ENCODE measurements at regions not wholly inside any gene's neighbourhood (a gene's known extent, or its start where the extent isn't known, plus 50 kb on each side); places are given as distances from the start of the nearest gene placed in this dataset.
"Not testable (repeated sequence)": the region's sequence is repeated elsewhere in the genome, so short reads cannot be mapped to it uniquely, and the experiment has no call there.

DNA sequence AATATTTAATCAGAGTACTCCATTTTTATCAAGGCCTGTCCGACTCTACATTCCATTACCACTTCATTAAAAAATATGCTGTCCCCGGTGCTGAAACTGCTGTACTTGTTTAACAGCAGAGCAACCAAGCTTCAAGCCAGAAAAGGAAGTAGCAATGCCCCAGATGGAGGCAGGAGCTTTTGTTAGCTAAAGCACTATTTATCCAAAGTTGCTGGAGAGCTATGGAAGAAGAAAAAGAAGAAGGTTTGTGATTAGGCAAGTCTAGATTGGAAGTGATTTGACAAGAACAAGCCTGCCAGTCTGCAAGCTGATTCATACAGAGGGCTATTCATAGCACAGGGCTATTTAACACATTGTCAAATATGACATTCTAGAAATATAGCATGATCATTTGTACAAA lies 160.9 kb upstream of the SPTLC3 start:
- no peak for DNase-seq

DNA sequence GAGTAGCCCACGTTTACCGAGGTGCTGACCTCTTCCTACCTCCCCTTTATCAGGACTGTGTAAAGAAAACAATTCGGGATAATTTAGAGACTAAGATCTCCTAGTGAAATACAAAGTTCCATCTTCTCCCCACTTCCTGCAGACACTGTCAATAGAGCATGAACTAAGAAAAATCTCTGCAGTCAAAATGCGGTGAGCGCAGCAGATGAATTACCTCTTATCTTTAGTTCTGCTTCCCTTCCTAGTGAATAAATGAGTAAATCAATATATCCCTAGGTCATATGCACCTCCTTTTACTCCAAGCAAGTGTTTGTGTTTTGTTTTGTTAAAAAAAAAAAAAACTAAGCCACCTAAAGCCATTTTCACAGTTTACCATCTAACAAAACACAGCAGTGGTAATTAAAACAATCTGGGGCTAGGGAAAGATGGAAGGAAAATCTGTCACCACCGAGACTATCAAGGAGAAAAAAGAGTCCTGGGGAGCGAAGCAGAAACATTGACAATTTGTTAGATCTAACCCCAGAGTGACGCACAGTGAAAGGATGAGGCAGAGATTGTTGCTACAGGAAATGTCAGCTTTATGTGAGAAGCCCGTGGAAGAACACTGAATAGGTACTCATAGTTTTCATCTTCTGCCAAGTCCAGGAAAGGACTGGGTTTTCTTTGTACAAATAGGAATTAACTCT lies 159.4 kb upstream of the SPTLC3 start:
- no peak for DNase-seq

DNA sequence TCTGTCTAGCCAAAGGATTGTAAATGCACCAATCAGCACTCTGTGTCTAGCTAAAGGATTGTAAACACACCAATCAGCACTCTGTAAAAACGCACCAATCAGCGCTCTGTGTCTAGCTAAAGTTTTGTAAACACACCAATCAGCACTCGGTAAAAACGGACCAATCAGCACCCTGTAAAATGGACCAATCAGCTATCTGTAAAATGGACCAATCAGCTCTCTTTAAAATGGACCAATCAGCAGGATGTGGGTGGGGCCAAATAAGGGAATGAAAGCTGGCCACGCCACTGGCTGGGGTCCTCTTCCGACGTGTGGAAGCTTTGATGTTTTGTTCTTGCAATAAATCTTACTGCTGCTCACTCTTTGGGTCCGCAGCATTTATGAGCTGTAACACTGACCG lies 151.1 kb upstream of the SPTLC3 start:
- not testable (repeated sequence) for DNase-seq

DNA sequence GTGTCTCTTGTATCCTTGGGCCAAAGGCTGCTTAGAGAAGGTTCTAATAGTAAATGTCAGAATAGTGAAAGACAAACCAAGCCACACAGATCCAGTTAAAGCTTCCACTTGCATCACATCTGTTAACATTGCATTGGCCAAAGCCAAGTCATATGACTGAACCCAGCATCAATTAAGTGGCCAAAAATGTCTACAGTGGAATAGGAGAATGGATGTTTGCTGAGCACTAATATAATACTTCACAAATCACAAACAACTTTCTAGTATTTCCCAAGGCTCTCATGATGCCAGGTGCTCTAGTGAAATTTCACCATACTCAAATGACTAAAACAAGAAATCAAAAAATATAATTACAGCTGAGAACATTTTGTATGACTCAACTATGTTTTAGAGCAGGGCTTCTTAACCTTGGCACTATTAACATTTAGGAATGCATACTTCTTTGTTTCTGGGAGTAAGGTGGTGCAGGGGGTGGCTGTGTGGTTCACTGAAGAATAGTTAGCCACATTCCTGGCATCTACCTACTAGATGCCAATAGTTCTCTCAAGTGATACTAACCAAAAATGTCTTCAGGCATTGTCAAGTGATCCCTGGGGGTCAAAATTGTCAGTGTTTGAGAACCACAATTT lies 148.0 kb upstream of the SPTLC3 start:
- DNase-seq, result no peak

DNA sequence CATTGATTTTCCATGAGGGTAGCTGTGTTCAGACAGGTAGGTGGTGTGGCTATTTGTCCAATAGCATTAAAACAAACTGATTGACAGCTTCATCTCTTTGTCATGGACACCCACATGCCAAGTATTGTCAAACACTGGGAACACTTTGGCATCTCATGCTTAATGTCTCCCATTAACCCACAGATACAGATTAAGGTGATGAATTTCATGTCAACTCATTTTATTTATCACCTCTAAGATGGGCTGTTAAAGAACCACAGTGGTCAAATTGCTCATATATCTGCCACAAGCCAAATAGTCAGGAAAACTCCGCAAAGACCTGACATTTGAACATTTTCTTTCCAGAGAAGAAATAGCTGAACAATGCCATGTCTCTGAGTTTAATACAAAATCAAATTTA lies 139.1 kb upstream of the SPTLC3 start:
- no peak for DNase-seq

DNA sequence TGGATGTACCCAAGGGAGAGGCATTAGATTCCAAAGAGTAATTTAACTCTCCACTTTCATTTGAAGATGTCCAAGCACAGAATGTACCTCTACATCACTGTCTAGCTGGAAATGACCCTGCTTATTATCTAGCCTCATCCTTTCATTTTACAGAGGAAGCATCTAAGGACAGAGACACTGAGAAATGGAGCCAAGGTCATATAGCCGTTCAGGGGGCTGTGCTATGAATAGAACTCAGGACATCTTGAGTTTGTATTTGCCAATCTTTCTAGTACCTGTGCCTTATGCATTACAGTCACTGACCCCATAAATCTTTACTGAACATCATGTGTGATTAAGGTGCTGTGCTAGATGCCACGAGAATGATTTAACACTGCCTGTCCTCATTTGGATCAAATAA lies 138.2 kb upstream of the SPTLC3 start:
- DNase-seq, result no peak

DNA sequence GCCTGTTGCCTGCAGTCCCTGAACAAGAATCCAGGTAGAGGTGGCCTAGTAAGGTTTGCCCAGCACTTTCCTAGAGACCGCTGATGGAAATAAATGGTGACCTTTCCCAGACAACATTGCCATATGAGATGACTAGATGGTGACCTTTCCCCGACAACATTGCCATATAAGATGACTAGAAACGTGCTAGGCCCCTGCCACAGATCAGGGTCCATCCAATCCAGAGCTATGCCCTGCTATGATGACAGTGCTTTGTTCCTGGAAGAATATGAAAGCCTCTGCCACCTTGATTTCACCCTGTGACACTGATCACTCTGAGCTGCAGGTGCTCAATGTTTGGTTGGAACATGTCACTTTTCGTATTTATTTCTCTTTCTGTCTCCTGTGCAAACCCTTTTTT lies 133.8 kb upstream of the SPTLC3 start:
- DNase-seq, result no peak

DNA sequence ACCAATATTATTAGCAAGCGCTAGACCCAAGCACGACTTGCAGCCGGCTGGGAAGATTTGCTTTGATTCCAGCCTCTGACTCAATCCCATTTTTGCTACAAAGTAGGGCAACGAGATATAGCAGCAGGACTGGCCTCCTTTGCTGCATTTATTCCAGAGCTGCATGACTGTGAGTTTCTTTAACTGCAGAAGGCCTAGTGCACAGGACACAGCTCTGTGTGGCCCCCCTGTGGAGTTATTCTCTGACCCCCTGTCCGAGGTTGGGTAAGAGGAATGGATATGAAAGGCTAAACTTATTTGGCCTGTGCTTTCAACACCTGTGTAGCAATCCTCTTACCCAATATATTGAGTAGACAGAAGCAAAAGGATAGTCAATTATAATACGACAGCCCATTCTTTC lies 133.3 kb upstream of the SPTLC3 start:
- DNase-seq, result no peak

DNA sequence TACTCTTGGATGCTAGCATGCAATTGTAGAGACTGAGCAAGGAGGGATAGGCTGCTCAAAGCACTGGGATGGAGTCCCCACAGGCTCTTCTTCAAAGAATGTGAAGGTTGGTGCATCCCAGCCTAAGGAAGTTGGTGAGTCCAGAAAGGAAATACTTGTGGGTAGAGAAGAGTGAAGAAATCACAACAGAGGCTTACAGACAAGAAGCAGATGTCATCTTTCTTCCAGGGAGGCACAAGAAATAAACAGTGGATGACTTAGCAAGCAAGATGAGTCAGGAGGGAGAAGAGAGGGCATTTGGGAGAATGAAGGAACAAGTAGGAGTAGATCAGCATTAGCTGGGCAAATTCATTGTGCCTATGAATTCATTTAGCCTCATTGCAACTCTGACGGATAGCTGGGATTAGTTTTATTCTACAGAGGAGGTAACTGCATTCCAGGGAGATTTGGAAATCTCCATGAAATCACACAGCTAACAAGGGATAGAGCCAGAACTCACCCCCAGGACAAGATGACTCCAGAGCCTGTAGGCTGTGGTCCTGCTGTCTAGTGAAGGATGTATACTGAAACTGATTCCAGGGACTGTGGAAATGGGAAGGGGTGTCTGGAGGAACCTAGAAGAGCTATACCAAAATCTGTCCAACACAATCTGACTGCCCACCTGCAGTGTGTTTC lies 125.8 kb upstream of the SPTLC3 start:
- DNase-seq, result no peak

DNA sequence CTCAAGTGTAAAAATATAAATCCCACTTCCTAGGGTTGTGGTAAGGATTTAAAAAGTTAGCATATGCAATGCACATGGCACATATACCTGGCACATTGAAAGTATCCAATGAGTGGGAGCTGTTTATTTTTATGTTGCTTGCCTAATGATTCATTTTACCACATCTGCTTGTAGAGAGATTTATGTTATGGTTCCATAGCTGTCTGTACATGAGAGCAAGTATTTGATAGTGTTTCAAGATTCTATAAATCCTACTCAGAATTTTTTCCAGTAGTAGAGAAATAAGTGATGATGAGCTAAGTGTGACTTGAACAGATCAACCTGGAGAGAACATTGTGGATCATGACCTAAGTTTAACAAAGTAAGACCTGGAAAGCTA lies 125.3 kb upstream of the SPTLC3 start:
- no peak for DNase-seq

DNA sequence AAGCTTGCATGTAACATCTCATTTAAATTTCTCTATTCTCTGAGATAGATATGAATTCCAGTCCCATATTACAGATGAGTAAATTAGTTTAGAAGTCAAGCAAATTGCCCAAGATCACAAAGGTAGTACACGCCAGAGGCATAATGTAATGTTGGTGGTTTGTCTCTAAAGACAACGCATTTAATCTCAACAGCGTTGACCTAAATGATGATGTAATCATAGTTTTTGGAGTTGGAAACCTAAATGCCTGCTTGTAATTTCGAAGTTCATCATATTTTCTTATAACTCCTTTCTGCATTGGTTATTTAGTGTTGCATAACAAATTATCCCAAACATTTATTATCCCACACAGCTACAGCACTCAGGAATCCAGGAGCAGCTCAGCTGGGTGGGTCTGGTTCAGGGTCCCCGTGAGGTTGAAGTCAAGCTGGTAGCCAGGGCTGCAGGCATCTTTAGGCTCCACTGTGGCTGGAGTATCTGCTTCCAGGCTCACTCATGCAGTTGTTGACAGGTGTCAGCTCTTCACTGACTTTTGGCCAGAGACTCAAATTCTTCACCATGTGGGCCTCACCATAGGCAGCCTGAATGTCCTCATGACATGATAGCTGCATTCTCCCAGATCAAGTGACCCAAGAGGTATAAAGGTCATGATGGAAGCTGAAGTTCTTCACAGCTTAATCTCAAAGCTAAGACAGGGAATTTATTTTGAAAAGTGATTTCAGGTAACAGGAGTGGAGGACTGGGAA lies 122.0 kb upstream of the SPTLC3 start:
- DNase-seq, result no peak

DNA sequence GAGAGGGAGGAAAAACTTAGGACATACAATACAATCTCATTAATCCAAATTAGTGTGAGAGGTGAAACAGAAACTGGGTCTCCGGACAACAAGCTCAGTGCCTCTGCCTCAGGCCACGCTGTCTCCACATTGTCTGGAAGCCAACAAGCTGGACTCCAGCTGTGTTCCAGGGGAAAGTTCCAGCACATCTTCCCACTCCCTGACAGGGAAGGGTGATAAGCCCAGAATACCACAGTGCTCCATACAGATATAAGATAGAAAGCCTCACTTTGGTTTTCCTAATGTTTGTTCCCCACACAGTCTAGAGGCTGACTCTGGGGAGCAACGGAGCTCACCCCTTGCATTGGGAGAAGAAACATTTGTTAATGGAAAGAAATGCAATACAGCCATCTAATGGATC lies 117.1 kb upstream of the SPTLC3 start:
- no peak for DNase-seq

DNA sequence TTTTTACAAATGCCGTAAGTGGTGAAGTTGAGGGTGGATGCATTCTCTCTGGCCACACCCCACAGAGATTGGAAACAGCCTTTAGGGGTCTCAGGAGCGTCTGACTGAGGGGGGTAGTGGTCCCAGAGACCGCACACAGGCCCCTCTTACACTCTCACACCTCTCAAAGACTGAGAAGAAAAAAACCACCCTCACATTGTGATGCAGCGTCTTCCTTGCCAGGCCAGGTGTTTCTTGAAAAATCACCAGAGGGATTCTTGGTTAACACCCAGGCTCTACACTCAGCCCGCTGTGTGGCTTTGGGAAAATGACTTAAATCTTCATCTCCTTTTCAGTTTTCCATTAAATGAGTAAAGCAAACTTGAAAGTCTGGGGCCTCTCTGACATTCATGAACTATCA lies 115.8 kb upstream of the SPTLC3 start:
- no peak for DNase-seq

DNA sequence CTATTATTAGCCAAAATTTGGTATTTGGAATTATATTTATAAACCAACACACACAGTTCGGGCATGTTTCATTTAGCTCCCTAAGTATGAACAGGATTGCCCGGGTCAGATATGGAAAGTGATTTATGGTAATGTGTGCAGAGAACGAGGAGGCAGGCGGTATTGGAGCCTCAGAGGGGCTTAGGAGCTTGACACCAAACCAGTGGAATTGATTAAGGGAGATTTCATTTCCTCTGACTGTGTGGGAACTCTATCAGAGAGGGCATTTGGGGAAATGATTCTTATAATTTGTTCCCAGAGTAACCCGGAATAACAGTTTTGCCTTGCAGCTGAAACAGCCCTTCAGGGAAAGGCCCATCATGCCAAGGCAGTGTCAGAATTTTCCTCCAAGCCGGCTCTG lies 115.1 kb upstream of the SPTLC3 start:
- DNase-seq, result no peak

DNA sequence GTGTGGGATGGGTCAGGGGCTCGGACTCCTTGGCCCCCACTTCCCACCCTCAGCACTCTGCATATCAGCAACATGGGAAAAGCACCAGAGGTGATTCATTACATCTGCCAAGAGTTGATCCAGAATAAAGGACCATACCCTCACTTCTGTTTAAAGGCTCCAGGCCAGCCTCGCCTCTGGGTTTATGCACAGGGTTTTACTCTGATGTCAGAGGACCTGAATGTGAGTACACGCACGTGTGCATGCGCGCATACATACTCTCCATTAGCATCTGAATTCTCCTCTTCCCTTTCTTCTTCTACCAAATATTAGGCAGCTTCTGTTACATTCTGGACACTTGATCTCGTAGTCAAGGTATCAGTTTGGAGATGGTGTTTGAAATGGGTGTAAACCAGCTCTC lies 114.7 kb upstream of the SPTLC3 start:
- no peak for DNase-seq

DNA sequence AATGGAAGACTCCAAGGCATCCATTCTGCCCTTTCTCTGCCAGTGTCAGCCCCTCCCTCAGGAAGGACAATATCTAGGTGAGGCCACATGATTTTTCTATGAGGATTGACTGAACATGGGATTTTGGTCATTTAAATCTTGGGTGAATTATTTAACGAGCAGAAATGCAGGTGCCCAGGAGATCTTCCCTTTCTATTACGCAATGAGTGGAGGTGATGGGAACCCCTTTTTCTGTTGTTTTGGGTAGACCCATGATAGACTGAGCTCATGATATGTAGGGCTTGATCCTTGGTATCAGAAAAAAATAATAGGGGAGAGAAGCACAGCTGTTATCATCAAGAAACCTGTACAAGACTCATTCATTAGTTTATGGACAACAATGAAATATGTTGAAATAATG lies 112.6 kb upstream of the SPTLC3 start:
- no peak for DNase-seq

DNA sequence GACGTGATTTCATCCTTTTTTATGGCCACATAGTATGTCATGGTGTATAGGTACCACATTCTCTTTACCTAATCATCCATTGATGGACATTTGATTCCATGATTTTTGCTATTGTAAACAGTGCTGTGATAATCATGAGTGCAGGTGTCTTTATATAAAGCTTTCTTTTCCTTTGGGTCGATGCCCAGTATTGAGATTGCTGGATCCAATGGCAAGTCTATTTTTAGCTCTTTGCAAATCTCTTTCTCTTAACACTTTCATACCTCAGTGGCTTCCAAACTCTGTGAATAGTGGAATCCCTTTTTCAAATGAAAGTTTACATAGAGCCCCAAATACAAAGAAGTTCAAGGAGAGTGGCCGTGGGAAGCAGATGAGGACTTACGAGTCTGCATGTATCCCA lies 105.8 kb upstream of the SPTLC3 start:
- DNase-seq, result no peak

DNA sequence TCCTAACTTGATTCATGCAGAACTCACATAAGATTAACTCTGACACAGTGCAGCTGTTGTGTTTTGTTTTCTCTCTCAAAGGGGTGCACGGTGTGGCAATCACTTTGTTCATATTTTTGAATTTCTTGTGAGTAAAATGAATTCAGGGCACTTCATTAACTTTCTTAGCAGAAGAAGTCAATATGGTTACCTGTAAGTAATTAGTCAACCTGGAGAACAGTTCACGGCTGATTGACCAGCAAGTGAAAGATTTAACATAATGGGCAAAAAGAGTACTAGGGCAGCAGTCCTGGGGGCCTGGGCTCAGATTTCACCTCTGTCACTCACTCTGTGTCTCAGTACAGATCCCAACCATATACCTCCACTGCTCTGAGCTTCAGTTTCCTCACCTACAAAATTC lies 102.4 kb upstream of the SPTLC3 start:
- DNase-seq, result no peak

DNA sequence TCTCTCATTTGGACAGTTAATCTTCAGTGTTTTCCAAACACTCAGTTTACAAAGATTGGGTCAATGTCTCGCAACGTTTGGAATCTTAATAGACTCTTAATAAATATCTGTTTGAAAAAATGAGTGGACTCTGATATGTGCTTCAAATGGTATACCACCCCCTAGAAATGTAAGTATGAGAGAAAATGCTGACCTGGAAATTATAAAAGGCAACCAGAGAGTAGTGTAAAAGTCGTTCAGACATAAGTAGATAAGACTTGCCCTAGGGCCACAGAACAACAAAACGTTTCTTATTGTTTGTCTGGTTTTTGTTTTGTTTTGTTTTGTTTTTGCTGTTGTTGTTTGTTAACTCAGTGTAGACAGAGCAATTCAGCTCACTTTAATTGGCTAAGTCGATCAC lies 97.4 kb upstream of the SPTLC3 start:
- DNase-seq, result no peak

DNA sequence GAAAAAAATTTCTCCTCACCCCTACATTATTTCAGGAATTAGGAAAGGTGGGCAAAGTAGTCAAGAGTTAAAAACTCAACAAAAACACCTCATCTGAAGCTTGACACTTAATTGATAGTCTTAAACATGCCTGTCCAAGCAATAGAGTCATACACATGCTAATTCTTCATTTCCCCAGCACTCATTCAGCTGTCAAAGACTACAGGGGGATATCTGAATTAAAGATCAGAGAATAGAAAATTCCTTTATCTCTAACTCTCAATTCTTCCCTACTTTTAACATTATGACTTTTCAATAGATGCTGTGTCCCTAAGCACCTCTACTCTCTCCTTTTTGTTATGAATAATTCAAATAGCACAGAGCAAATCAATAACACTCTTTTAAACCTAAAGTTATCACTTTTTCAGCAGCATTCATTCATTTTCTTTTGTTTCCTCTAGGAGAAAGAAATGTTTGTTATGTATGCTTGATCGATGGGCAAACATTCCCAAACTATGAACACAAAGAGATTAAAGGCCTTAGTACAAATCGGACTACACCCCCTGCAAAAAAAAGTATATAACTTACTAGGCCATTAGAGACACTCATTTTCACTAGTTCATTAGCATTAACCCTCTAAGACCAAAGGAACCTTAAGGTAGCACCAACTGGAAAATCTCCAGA lies 94.9 kb upstream of the SPTLC3 start:
- DNase-seq, result no peak

DNA sequence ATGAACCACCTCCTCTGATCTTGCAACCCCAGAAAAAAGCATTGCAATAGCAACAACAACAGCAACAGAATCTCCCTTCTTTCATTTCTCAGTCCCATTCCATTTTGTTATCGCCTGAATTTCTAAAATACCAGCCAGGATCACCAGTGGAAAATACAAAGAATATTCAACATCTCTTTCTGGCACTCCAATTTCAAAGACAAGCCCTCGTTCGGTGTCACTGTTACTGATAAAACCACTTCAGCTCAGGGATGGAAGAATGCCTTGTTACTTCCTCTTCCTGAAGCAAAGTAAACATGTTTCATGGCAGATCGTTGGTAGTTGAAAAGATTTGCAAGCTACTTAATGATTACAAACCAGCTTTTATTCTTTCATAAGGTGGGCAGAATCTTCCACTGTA lies 94.0 kb upstream of the SPTLC3 start:
- DNase-seq, result no peak

DNA sequence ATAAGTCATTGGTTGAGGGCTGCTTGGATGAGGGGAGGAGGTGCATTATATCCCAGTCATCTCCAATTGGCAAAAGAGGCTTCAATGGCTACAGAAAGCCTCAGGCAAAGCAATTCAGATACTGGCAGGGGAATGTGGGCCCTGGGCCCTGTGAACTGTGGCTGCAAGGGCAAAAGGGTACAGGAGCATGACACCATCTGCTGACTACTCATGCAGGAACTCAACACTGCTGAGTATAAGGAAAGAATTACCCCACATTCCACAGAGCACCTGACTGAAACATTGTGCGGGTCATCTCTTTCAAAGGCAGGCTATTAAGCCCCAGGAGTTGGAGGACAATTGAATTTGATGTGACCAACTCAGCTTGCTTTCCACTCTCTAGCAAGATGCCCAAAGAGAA lies 92.1 kb upstream of the SPTLC3 start:
- DNase-seq, result no peak

DNA sequence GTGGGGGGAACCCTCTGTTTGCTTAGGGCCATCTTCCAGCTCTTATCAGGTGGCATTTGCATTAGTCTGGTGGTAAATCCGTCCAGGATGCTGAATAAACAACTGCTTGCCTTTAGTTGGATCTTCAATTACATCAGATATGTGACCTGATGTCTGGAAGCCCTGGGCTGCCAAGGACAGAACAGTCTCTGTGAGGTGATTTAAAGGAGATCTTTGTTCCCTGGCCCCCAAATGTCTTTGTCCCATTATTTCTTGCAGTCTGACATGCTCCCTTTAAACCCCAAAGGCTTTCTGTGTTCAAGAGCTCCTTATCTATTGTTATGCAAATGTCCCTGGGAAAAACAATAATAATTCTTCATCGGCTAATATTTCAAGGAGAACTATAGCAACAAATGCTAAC lies 84.6 kb upstream of the SPTLC3 start:
- DNase-seq, result no peak

All from hematopoietic multipotent progenitor cell treated with erythropoietin and hydrocortisone succinate and interleukin-3 and kit ligand, for 8 days (in vitro differentiated cells).